Kidney (tissue), 13 donors: ENCODE measurements at regions not wholly inside any gene's neighbourhood (a gene's known extent, or its start where the extent isn't known, plus 50 kb on each side); places are given as distances from the start of the nearest gene placed in this dataset.

ENCODE experiments used
- DNase-seq, 5 donors: peaks; one replicate each; pipeline ENCODE4 v3.0.0-alpha.2; 2013 to 2020
- FAIRE-seq: peaks from 2 replicates; lab custom pipeline; 2012; peaks lifted over from hg19 to GRCh38; lab: Jason Lieb, UNC
- H3K27ac ChIP-seq, 2 donors: one replicate each; pipeline ENCODE4 v1.7.0; 2013; ENCODE audit warnings: low read depth in 2 of 2, low read length in 2 of 2, inconsistent platforms in 1 of 2
- H3K27me3 ChIP-seq: one replicate; pipeline ENCODE4 v1.7.1; 2013; ENCODE audit warnings: low read length, inconsistent platforms; ENCODE audit not compliant: control insufficient read depth, insufficient read depth
- H3K36me3 ChIP-seq, 3 donors: one replicate each; pipeline versions ENCODE4 v1.7.0 to v1.7.1; 2013; ENCODE audit warnings: low read length in 3 of 3, control low read depth in 1 of 3, inconsistent platforms in 1 of 3; ENCODE audit not compliant: insufficient read depth in 3 of 3, control insufficient read depth in 2 of 3
- H3K4me1 ChIP-seq, 3 donors: one replicate each; pipeline versions ENCODE4 v1.7.0 to v1.7.1; 2013; ENCODE audit warnings: low read length in 3 of 3, inconsistent platforms in 1 of 3, low read depth in 1 of 3; ENCODE audit not compliant: control insufficient read depth in 2 of 3, insufficient read depth in 2 of 3
- H3K4me3 ChIP-seq, 3 donors: one replicate each; pipeline versions ENCODE4 v1.7.0 to v1.8.1; 2013; ENCODE audit warnings: low read length in 3 of 3, control low read depth in 1 of 3, inconsistent platforms in 1 of 3
- H3K9ac ChIP-seq, 3 donors: one replicate each; pipeline versions ENCODE4 v1.7.0 to v1.7.1; 2013; ENCODE audit warnings: low read length in 3 of 3, control low read depth in 1 of 3, inconsistent platforms in 1 of 3
- H3K9me3 ChIP-seq, 3 donors: one replicate each; pipeline versions ENCODE4 v1.7.0 to v1.7.1; 2013; ENCODE audit warnings: low read length in 3 of 3, control low read depth in 1 of 3, inconsistent platforms in 1 of 3; ENCODE audit not compliant: control insufficient read depth in 2 of 3, insufficient read depth in 1 of 3
- intact Hi-C: fragments of 100-400 bp; cut with DNase I; formaldehyde crosslinking; loops from one replicate; pipeline ENCODE4 v1.11.1; 2022
- TF ChIP-seq, protein P1 (sequence below): IDR thresholded peaks from 3 replicates; pipeline ENCODE4 v1.5.1; 2012; ENCODE audit warnings: mild to moderate bottlenecking, moderate library complexity, borderline replicate concordance; ENCODE audit not compliant: insufficient read depth; ENCODE audit errors: extremely low read depth
- donor health status: control.
- donor health status: control.
- donor health status: control.
- donor health status: control.
- donor health status: control.
- donor health status: DM: yes; HTN: yes; CAD: no.
- donor health status: Normal renal cell carcinoma (clear cell type).

DNA sequence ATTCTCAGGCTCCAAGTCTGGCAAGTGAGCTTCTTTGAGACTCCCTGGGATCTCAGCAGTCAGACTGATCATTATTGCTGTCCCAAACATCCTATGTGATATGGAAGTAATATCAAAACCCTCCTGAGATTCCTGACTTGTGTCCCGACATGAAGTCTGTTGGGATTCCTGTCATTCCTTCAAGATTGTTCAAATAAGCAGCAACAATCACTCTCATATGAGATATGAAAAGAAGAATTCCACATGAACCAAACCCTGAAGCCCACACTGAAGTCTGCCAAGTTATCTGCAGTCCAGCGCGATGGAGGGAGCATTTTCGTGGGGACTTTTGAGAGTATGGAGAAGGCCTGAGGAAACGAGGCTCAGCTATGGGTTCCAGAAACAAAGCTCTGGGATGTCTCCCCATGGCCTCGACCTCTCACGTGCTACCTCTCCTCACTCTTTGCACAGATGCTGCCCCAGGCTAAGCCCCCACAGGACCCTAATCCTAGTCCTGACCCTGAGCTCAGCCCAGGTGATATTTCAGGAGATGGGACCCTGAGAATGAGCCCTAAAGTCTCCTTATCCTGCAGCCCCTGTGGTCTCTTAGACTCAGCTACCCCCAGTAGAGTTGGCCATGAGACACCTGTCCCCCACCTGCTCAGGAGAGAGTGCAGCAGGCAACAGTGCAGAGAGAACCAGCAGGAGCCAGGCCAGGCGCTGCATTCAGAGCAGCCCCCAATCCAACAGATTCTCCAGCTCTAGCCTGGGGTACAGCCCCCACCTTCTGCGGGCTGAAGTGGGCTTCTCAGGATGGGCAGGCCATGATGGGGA, 100.2 kb downstream of the GGTLC2 start:
- DNase-seq (no peak), FAIRE-seq (no peak)
- H3K27me3 ChIP-seq, result no peaks in the 10 kb centered on the region
- TF ChIP-seq, protein P1, sequence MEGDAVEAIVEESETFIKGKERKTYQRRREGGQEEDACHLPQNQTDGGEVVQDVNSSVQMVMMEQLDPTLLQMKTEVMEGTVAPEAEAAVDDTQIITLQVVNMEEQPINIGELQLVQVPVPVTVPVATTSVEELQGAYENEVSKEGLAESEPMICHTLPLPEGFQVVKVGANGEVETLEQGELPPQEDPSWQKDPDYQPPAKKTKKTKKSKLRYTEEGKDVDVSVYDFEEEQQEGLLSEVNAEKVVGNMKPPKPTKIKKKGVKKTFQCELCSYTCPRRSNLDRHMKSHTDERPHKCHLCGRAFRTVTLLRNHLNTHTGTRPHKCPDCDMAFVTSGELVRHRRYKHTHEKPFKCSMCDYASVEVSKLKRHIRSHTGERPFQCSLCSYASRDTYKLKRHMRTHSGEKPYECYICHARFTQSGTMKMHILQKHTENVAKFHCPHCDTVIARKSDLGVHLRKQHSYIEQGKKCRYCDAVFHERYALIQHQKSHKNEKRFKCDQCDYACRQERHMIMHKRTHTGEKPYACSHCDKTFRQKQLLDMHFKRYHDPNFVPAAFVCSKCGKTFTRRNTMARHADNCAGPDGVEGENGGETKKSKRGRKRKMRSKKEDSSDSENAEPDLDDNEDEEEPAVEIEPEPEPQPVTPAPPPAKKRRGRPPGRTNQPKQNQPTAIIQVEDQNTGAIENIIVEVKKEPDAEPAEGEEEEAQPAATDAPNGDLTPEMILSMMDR, result no peak
- no peaks in the 10 kb centered on the region for H3K4me1 ChIP-seq
- no peak overlapping the region for H3K27ac ChIP-seq
- intact Hi-C loops, result no loop called here
- H3K9me3 ChIP-seq, result no peaks in the 10 kb centered on the region
- H3K9ac ChIP-seq, result no peak overlapping the region
- H3K4me3 ChIP-seq, result no peak overlapping the region
- no peaks in the 10 kb centered on the region for H3K36me3 ChIP-seq

DNA sequence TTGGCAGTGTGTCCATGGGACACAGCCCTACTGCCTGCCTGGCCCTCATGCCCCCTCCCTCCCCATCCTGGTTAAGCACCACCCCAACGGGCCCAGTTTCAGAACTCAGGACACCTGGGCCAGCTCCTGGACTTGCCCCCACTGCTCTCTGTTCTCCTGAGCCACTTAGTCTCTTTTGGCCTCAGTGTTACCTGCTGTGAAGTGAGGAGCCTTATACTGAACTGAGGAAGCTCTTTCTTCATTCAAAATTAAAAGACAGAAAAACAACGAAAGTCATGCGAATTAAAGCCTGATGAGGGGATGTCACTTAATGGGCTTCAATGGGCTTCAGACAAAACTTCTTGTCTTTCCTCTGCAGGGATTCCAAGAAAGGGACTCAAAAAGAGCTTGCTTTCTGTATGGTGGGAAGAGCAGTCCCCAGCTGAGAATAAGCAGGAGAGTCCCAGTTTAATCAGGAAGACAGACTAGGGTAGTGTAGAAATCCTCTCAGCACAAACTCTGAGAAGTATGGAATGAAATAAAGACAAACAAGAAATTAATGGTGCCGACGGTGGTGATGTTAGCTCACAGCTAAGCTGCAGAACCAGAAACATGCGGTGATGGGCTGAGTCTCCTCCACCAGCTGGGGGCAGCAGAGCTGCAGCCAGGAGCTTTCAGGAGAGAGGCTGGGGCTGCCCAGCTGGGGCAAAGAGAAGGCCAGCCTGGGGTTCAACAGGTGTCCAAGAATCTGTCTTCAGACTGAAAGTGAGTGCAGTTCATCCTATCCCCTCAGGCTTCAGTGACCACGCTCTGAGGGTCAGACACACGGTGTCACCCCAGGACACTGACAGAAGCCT, 101.0 kb downstream of the GGTLC2 start:
- H3K27ac ChIP-seq, result no peak overlapping the region
- no peaks in the 10 kb centered on the region for H3K27me3 ChIP-seq
- H3K4me1 ChIP-seq, result no peaks in the 10 kb centered on the region
- no peak overlapping the region for H3K9ac ChIP-seq
- no peak overlapping the region for H3K4me3 ChIP-seq
- TF ChIP-seq, protein P1, result peak; percentile 46
- peak in 3 of 5 donors; percentile 31 to 37 (median 34) for DNase-seq
- FAIRE-seq, result no peak
- intact Hi-C loops, result no loop called here
- no peaks in the 10 kb centered on the region for H3K36me3 ChIP-seq
- H3K9me3 ChIP-seq, result no peaks in the 10 kb centered on the region

DNA sequence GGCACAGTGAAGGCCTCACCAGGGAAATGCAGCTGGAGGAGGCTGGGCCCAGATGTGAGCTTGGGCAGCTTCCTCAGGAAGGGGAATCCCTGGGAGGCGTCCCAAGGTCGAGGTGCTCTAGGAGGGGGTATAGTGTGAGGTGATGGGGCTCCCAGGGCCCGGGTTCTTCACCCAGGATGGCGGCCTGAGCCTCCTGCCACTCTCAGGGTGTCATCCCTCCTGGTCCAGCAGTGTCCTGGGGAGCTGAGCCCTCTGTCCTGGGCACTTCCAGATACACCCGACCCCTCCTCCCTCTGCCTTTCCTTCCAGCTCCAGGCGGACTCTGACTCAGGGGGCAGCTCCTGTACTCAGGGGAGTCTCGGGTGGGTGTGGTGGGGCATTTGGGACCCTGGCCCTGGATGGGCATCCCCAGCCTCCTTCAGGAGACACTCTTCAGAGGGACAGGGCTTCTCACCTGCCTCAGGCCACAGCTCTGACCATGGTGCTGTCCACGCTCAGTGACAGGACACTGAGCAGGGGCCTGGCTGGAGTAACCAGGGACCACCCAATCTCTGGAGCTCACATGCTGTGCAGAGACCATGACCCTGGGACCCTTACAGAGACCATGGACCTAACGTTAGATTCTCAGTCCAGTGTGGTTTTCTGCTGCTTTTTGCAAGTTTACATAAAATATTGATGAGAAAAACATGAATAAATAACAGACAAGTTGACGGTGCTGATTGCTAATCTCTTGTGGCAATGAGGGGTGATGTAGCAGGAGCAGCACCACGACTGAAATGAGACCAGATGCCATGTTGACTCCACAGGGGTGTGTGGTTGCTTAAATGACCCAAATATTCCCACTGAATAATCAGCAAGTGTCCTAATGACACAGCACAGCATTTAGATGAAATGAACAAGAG, 101.9 kb downstream of the GGTLC2 start:
- Histone ChIP-seq H3K27me3 (no peaks in the 10 kb centered on the region), H3K9me3 (no peaks in the 10 kb centered on the region), H3K27ac (no peak overlapping the region), H3K4me1 (no peaks in the 10 kb centered on the region), H3K4me3 (no peak overlapping the region), H3K9ac (no peak overlapping the region), H3K36me3 (no peaks in the 10 kb centered on the region)
- no peak for DNase-seq
- FAIRE-seq, result no peak
- TF ChIP-seq, protein P1, result no peak
- intact Hi-C loops, result no loop called here
